22Rv1 (cell line): ENCODE measurements at regions not wholly inside any gene's neighbourhood (a gene's known extent, or its start where the extent isn't known, plus 50 kb on each side); places are given as distances from the start of the nearest gene placed in this dataset.

Experiments used
- CTCF ChIP-seq: fragments of 450-650 bp; IDR thresholded peaks from 2 replicates; pipeline ENCODE4 v1.5.1; 2017; ENCODE audit warnings: mild to moderate bottlenecking
- ZFX ChIP-seq: fragments of 450-650 bp; IDR thresholded peaks from 2 replicates; pipeline ENCODE4 v1.6.1; 2017; ENCODE audit warnings: antibody characterized with exemption, borderline replicate concordance

DNA sequence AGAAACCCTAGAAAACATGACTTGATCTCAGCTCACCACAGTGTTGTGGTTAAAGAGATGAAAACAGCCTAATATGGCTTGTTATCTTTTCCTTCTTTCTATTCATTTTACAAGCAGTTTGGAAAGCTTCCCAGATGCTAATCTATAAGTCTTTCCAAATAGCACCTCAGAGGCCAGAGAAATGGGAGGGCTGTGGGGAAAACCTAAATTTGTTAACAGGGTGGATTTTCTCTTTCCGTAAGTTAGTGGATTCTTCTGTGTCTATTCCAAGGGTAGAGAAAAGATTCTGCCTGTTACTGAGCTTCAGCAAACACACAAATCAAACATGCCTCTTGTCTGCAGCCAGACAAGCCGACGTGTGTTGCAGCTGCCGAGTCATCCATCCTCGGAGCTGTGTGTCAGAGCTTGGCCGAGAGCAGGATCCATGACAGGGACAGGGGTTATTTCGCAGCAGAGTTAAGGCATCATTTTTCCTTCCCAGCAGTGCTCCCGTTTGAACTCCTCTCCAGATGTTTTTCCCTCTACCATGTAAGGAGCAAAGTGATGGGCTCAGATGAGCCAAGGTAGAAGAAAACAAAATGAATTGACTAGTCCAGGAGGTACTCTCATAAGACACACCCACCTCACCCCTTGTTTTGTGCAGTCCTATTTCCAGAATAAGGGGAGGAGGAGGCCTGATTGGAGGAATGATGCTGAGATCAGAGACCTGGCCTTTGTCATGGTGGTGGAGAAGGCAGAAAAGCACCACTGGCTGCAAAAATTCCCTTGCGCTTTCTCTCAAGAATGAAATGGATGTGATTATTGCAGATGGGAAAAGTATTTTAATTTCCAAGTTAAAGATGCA, 560.0 kb downstream of the C6orf118 start:
- TF ChIP-seq CTCF (no peak), ZFX (no peak)
